HG03159 (cell line): ENCODE measurements at regions not wholly inside any gene's neighbourhood (a gene's known extent, or its start where the extent isn't known, plus 50 kb on each side); places are given as distances from the start of the nearest gene placed in this dataset.
"Not testable (repeated sequence)": the region's sequence is repeated elsewhere in the genome, so short reads cannot be mapped to it uniquely, and the experiment has no call there.

Experiments used
- ATAC-seq: cut with Tn5 transposase; IDR thresholded peaks from one replicate; pipeline ENCODE4 v1.9.1; 2021; ENCODE audit warnings: mild to moderate bottlenecking, moderate library complexity; ENCODE audit not compliant: unreplicated experiment

- peak; percentile 60 for ATAC-seq
Observed at GRCh38 chr7:66413379-66414114, 208.4 kb downstream of the TPST1 start.

GRCh38 chr7:66415659-66416265 lies 210.6 kb downstream of the TPST1 start:
- no peak for ATAC-seq

- ATAC-seq, result no peak
Observed at GRCh38 chr7:66418537-66418936, 210.1 kb upstream of the KCTD7 start.

- no peak for ATAC-seq
Observed at GRCh38 chr7:66419210-66419609, 209.5 kb upstream of the KCTD7 start.

GRCh38 chr7:66421830-66422475 lies 206.7 kb upstream of the KCTD7 start:
- ATAC-seq, result no peak

- ATAC-seq, result no peak
Observed at GRCh38 chr7:66423729-66424128, 205.0 kb upstream of the KCTD7 start.

GRCh38 chr7:66426332-66426731 lies 202.3 kb upstream of the KCTD7 start:
- no peak for ATAC-seq

- ATAC-seq, result no peak
Observed at GRCh38 chr7:66426996-66427395, 201.7 kb upstream of the KCTD7 start.

- ATAC-seq, result no peak
Observed at GRCh38 chr7:66427956-66428355, 200.7 kb upstream of the KCTD7 start.

- no peak for ATAC-seq
Observed at GRCh38 chr7:66429498-66430163, 199.1 kb upstream of the KCTD7 start.

GRCh38 chr7:66430164-66430545 lies 198.5 kb upstream of the KCTD7 start:
- ATAC-seq, result no peak

- not testable (repeated sequence) for ATAC-seq
Observed at GRCh38 chr7:66438703-66439405, 189.8 kb upstream of the KCTD7 start.

- no peak for ATAC-seq
Observed at GRCh38 chr7:66442385-66442784, 186.3 kb upstream of the KCTD7 start.

- no peak for ATAC-seq
Observed at GRCh38 chr7:66443946-66444345, 184.7 kb upstream of the KCTD7 start.

- ATAC-seq, result not testable (repeated sequence)
Observed at GRCh38 chr7:66447007-66447406, 181.7 kb upstream of the KCTD7 start.

GRCh38 chr7:66450814-66451213 lies 177.9 kb upstream of the KCTD7 start:
- not testable (repeated sequence) for ATAC-seq

- ATAC-seq, result peak; percentile 54
Observed at GRCh38 chr7:66451713-66452112, 177.0 kb upstream of the KCTD7 start.

- no peak for ATAC-seq
Observed at GRCh38 chr7:66452165-66452564, 176.5 kb upstream of the KCTD7 start.

- no peak for ATAC-seq
Observed at GRCh38 chr7:66453340-66453739, 175.3 kb upstream of the KCTD7 start.

- ATAC-seq, result no peak
Observed at GRCh38 chr7:66454600-66455225, 174.0 kb upstream of the KCTD7 start.

- ATAC-seq, result not testable (repeated sequence)
Observed at GRCh38 chr7:66455432-66455831, 173.2 kb upstream of the KCTD7 start.
